GM13977 (cell line): ENCODE measurements at regions not wholly inside any gene's neighbourhood (a gene's known extent, or its start where the extent isn't known, plus 50 kb on each side); places are given as distances from the start of the nearest gene placed in this dataset.

ENCODE experiments used
- DNase-seq: peaks from one replicate; pipeline ENCODE4 v3.0.0; 2012; ENCODE audit warnings: low spot score
- CTCF ChIP-seq: IDR thresholded peaks from 2 replicates; pipeline ENCODE4 v1.5.1; 2012; ENCODE audit warnings: mild to moderate bottlenecking, control low read depth; ENCODE audit not compliant: insufficient read depth; ENCODE audit errors: extremely low read depth, missing control alignments
- in situ Hi-C: fragments of 300-500 bp; cut with MboI; formaldehyde crosslinking; loops from one replicate; pipeline ENCODE4 v1.12.0; 2022; ENCODE audit warnings: low sequenced_read_pairs, low pct_unique_long_range_greater_than_20kb, mixed read lengths, inconsistent platforms; ENCODE audit not compliant: unreplicated experiment

- in situ Hi-C loops: no loop called here
- TF ChIP-seq CTCF: no peak
- no peak for DNase-seq
These were observed 1239.1 kb upstream of the TENM3 start for GRCh38 chr4:181004056-181004455.

GRCh38 chr4:181006499-181007260 lies 1236.5 kb upstream of the TENM3 start:
- TF ChIP-seq CTCF: no peak
- in situ Hi-C loops: no loop called here
- DNase-seq: no peak

- no peak for DNase-seq
- no peak for TF ChIP-seq CTCF
- in situ Hi-C loops: no loop called here
These were observed 1235.5 kb upstream of the TENM3 start for GRCh38 chr4:181007751-181008150.

- DNase-seq: no peak
- TF ChIP-seq CTCF: no peak
- in situ Hi-C loops: no loop called here
These were observed 1235.0 kb upstream of the TENM3 start for GRCh38 chr4:181008164-181008563.

GRCh38 chr4:181013162-181013561 lies 1230.0 kb upstream of the TENM3 start:
- no peak for DNase-seq
- no peak for TF ChIP-seq CTCF
- in situ Hi-C loops: no loop called here

GRCh38 chr4:181017038-181017437 lies 1226.2 kb upstream of the TENM3 start:
- in situ Hi-C loops: no loop called here
- TF ChIP-seq CTCF: no peak
- no peak for DNase-seq
